GM21723 (cell line): ENCODE measurements at regions not wholly inside any gene's neighbourhood (a gene's known extent, or its start where the extent isn't known, plus 50 kb on each side); places are given as distances from the start of the nearest gene placed in this dataset.

ENCODE experiments used
- ATAC-seq: cut with Tn5 transposase; IDR thresholded peaks from one replicate; pipeline ENCODE4 v1.9.1; 2021; ENCODE audit warnings: mild to moderate bottlenecking, moderate library complexity; ENCODE audit not compliant: unreplicated experiment

GRCh38 chr12:127898616-127899015 lies 368.4 kb upstream of the TMEM132C start:
- no peak for ATAC-seq

- ATAC-seq: no peak
Observed at GRCh38 chr12:127899971-127900370, 367.0 kb upstream of the TMEM132C start.

- ATAC-seq: no peak
Observed at GRCh38 chr12:127900386-127900785, 366.6 kb upstream of the TMEM132C start.

GRCh38 chr12:127903146-127903545 lies 363.8 kb upstream of the TMEM132C start:
- ATAC-seq: no peak

- ATAC-seq: no peak
Observed at GRCh38 chr12:127909041-127909440, 357.9 kb upstream of the TMEM132C start.

- no peak for ATAC-seq
Observed at GRCh38 chr12:127911291-127911690, 355.7 kb upstream of the TMEM132C start.

GRCh38 chr12:127912035-127912665 lies 354.8 kb upstream of the TMEM132C start:
- no peak for ATAC-seq

GRCh38 chr12:127923501-127923900 lies 343.5 kb upstream of the TMEM132C start:
- no peak for ATAC-seq

- ATAC-seq: no peak
Observed at GRCh38 chr12:127925971-127926370, 341.0 kb upstream of the TMEM132C start.

- ATAC-seq: no peak
Observed at GRCh38 chr12:127928178-127928577, 338.8 kb upstream of the TMEM132C start.

- no peak for ATAC-seq
Observed at GRCh38 chr12:127928615-127929571, 338.1 kb upstream of the TMEM132C start.

GRCh38 chr12:127930122-127930521 lies 336.8 kb upstream of the TMEM132C start:
- ATAC-seq: no peak

- ATAC-seq: no peak
Observed at GRCh38 chr12:127934409-127934808, 332.6 kb upstream of the TMEM132C start.

- ATAC-seq: no peak
Observed at GRCh38 chr12:127936463-127936862, 330.5 kb upstream of the TMEM132C start.

GRCh38 chr12:127941332-127941731 lies 325.6 kb upstream of the TMEM132C start:
- no peak for ATAC-seq

GRCh38 chr12:127942981-127943380 lies 324.0 kb upstream of the TMEM132C start:
- ATAC-seq: no peak

- ATAC-seq: no peak
Observed at GRCh38 chr12:127943481-127944210, 323.3 kb upstream of the TMEM132C start.

- no peak for ATAC-seq
Observed at GRCh38 chr12:127944211-127944899, 322.6 kb upstream of the TMEM132C start.

GRCh38 chr12:127957001-127957660 lies 309.8 kb upstream of the TMEM132C start:
- no peak for ATAC-seq

GRCh38 chr12:127962303-127962702 lies 304.7 kb upstream of the TMEM132C start:
- no peak for ATAC-seq
